GM21825 (cell line): ENCODE measurements at regions not wholly inside any gene's neighbourhood (a gene's known extent, or its start where the extent isn't known, plus 50 kb on each side); places are given as distances from the start of the nearest gene placed in this dataset.

ENCODE experiments used
- ATAC-seq: cut with Tn5 transposase; IDR thresholded peaks from one replicate; pipeline ENCODE4 v1.9.1; 2021; ENCODE audit warnings: mild to moderate bottlenecking, moderate library complexity; ENCODE audit not compliant: unreplicated experiment

DNA sequence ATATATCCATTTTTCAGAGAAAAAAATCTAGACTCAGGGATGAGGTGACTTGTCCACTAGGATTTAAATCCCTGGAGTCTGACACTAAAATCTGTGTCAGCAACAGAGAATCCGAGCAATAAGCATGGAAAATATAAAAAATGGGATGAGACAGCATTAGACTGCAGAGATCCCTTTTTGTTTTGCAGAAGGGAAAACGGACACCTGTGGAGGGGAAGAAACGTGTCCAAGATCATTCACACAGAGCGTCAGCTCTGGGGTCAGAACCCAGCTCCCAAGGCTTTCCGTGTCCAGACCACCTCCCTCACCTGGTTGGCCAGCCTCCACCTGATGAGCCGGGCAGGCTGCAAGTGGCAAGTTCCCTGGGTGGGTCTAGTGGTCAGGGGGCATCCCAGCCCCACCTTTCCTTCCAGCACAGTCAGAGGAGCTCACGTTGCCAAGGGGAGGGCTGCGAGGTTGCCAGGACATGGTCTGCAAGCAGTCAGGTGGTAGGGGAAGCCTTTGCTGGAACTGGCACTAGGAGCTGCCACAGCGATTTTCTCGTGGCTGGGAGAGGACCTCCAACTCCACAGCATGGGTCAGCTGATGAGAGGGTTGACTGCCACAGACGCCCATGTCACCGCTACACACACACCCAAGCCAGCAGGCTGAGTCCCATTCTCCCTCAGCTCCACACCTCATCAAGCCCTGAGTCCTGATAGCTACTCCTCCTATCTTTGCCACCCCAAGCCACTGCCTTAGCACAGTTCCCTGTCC, 65.9 kb upstream of the CPLX2 start:
- no peak for ATAC-seq

GRCh38 chr5:175808711-175809110, 62.7 kb upstream of the CPLX2 start:
- ATAC-seq: no peak

DNA sequence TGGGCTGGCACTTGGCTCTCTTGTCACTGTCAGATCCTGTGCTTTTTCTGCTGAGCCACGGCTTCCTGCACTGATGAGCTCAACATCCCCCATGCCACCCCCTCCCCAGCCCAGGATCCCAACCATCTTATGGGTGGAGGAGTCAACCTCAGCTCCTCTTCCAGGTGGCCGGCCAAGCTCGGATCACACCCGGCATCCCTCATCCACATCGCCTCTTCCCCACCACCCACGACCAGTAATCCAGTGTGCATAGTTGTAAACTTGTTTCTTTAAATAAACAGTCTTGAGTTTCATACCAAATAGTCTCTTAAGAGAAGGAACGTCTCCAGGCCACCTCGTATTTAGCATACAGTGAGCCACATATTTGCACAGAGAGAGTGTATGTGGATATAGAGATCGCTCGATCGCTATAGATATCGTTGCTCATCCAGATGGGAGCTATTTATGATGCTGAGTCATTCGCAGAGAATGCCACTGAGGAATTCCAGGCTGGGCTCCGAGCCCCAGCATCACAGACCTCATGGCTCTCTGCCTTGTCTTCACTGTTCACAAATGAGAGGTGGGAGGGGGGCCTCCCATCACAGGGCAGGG, 61.8 kb upstream of the CPLX2 start:
- ATAC-seq: no peak

- ATAC-seq: no peak
These were observed 60.9 kb upstream of the CPLX2 start for GRCh38 chr5:175810457-175810856.

DNA sequence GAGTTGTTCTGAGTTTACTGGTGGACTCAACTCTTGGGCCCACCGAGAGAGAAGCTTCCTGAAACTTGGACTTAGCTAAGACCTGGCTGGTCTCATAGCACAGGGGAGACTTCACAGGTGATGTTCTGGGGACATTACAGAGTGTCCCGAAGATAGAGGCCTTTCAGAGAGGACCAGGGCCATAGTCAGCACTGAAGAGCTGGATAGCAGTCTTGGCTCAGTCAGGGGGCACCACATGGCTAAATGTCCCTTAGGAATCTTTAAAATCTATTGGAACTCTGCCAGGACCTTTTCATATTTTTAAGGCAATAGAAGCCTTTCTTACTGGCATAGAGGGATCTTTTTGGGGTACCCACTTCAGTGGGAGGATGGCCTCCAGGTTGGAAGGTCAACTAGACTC, 59.8 kb upstream of the CPLX2 start:
- no peak for ATAC-seq

GRCh38 chr5:175813943-175814630, 57.3 kb upstream of the CPLX2 start:
- no peak for ATAC-seq

DNA sequence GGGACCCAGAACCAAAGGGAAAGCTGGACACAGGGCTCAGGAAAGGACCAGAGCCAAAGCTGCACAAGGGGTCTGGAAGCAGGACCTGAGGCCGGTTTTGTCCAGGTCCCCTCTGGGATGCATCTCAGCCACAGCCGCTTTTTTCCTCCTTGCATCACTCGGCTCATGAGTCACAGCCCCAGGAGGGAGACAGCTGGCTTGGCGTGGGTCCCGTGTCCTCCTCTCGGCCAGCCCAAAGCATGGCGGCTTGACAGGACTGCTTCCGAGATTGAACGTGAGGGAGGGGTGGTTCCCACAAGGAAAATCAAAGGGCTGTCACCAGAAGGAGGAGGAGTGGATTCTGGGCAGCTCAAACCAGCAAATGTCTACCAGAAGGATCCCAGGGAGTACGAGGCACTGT, 56.7 kb upstream of the CPLX2 start:
- ATAC-seq: no peak

DNA sequence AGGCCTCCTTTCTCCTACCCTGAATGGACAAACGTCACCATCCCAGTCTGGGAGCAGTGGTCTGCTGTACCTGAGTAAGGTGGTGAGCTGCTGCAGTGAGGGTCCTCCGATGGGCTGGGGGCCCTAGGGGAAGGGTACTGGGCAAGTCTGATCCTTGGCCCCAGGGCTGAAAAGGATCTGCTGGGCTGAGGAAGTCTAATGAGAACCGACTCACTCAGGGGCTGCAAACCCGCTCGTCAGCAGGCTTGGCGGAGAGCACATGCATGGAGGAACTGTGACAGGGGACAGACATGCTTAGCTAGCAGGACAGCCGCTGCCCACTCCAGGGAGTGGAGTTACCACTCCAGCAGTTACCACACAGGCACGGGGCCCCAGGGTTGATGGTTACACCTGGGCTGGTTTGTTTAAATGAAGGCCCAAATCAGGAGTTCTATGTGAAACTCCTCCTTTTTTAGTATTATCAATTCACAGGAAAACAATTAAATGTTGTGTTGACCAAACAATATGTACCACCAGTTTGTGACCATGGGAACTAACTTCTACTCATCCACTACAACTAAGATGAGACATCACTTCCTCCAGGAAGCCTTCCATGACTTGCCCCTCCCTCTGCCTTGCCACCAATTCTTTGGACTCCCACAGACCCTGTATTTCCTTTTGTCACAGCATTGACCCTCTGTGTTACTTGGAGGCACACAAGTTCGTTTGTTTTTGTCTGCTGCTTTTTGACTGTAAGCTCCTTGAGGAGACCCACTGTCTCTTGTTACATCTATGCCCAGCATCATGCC, 56.1 kb upstream of the CPLX2 start:
- ATAC-seq: no peak

- ATAC-seq: no peak
These were observed 55.0 kb upstream of the CPLX2 start for GRCh38 chr5:175816348-175816747.

GRCh38 chr5:175819090-175819425, 52.3 kb upstream of the CPLX2 start:
- no peak for ATAC-seq

DNA sequence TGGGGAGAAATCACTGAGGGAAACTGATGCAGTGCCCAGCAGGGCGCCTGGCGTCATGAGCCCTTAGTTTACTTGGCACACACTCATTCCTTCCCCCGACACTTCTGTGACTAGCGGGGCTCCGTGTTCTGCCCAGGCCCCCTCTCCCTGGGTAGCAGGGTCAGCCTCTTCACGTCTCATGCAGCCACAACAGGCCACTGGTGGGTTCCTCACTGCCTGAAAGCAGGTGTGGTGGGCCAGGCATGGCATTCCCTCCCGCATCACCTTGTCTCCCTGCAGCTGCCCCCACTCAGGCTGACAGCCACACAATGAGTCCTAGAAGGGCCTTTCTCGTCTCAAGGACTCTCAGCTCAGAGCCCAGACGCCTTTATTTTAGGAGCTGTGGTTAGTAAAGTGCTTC, 51.1 kb upstream of the CPLX2 start:
- no peak for ATAC-seq
